T-cell (primary cell): ENCODE measurements at regions not wholly inside any gene's neighbourhood (a gene's known extent, or its start where the extent isn't known, plus 50 kb on each side); places are given as distances from the start of the nearest gene placed in this dataset.

Experiments used
- ATAC-seq, 4 experiments: fragments of 200-7000 bp in 3 of 4; fragments of 150-1000 bp in 1 of 4; cut with Tn5 transposase; replicated peaks in 1 of 4; 1 replicate in 3 of 4; 2 replicates in 1 of 4; pipeline ENCODE4 v1.10.0; 2021; ENCODE audit warnings: moderate library complexity in 3 of 4, mild to moderate bottlenecking in 2 of 4, moderate number of reproducible peaks in 1 of 4
- CTCF ChIA-PET, 2 donors: fragments of 300-600 bp; sonication (Branson Sonifier 250); formaldehyde crosslinking; loops; one replicate each; lab custom pipeline; 2022; ENCODE audit warnings: antibody characterized with exemption in 2 of 2; lab: Charles Lee
- POLR2A ChIA-PET, 2 donors: fragments of 300-600 bp; sonication (Branson Sonifier 250); formaldehyde crosslinking; loops; one replicate each; lab custom pipeline; 2022; ENCODE audit warnings: antibody characterized with exemption in 2 of 2; lab: Charles Lee
- DNase-seq, 35 experiments: peaks; one replicate each; pipeline versions ENCODE4 v3.0.0 to v3.0.0-alpha.2; 2013 to 2023
- H3K27ac ChIP-seq: one replicate; pipeline ENCODE4 v1.5.1; 2013; ENCODE audit warnings: low read length
- H3K27me3 ChIP-seq, 2 experiments: replicated peaks in 1 of 2; 1 replicate in 1 of 2; 2 replicates in 1 of 2; pipeline versions ENCODE4 v1.6.1 to v1.7.0; 2013; ENCODE audit warnings: low read length in 1 of 2, mixed read lengths in 1 of 2; ENCODE audit not compliant: control insufficient read depth in 2 of 2, insufficient read depth in 2 of 2; ENCODE audit errors: extremely low read depth in 1 of 2
- H3K36me3 ChIP-seq, 2 donors: 1 replicate in 1 of 2; 2 replicates in 1 of 2; pipeline versions ENCODE4 v1.6.1 to v1.7.0; 2013; ENCODE audit warnings: low read length in 1 of 2; ENCODE audit not compliant: control insufficient read depth in 2 of 2, insufficient read depth in 1 of 2; ENCODE audit errors: extremely low read depth in 1 of 2
- H3K4me1 ChIP-seq, 2 experiments: 1 replicate in 1 of 2; 2 replicates in 1 of 2; pipeline versions ENCODE4 v1.6.1 to v1.7.0; 2013; ENCODE audit warnings: low read length in 2 of 2, mixed read lengths in 1 of 2; ENCODE audit not compliant: insufficient read depth in 2 of 2, control insufficient read depth in 1 of 2; ENCODE audit errors: extremely low read depth in 1 of 2
- H3K4me3 ChIP-seq, 2 donors: 1 replicate in 1 of 2; 2 replicates in 1 of 2; pipeline versions ENCODE4 v1.5.1 to v1.7.0; 2013; ENCODE audit warnings: mild to moderate bottlenecking in 2 of 2, low read length in 1 of 2, moderate library complexity in 1 of 2; ENCODE audit not compliant: control insufficient read depth in 1 of 2; ENCODE audit errors: extremely low read depth in 1 of 2
- H3K9me3 ChIP-seq: 2 replicates; pipeline ENCODE4 v1.7.0; 2013
- H3K27ac Mint-ChIP-seq, 2 donors: one replicate each; pipeline ENCODE4 v1.8.0; 2020 to 2021; ENCODE audit warnings: mild to moderate bottlenecking in 2 of 2, mixed read lengths in 2 of 2
- H3K27me3 Mint-ChIP-seq, 2 donors: one replicate each; pipeline ENCODE4 v1.8.0; 2021 to 2022; ENCODE audit warnings: mixed read lengths in 2 of 2
- H3K36me3 Mint-ChIP-seq: one replicate; pipeline ENCODE4 v1.8.0; 2021; ENCODE audit warnings: mixed read lengths
- H3K4me1 Mint-ChIP-seq, 3 donors: one replicate each; pipeline ENCODE4 v1.8.0; 2020 to 2022; ENCODE audit warnings: mixed read lengths in 3 of 3, mild to moderate bottlenecking in 1 of 3
- H3K4me3 Mint-ChIP-seq, 3 donors: one replicate each; pipeline ENCODE4 v1.8.0; 2020 to 2022; ENCODE audit warnings: mild to moderate bottlenecking in 3 of 3, mixed read lengths in 3 of 3, moderate library complexity in 3 of 3
- H3K9me3 Mint-ChIP-seq, 3 donors: one replicate each; pipeline ENCODE4 v1.8.0; 2020 to 2022; ENCODE audit warnings: mixed read lengths in 3 of 3
- WGBS: methylation state at CpG from one replicate; pipeline ENCODE4 v1.1.5; 2013; ENCODE audit warnings: missing lambda C conversion rate; ENCODE audit not compliant: insufficient coverage; 5-methylcytosine and 5-hydroxymethylcytosine counted together

DNA sequence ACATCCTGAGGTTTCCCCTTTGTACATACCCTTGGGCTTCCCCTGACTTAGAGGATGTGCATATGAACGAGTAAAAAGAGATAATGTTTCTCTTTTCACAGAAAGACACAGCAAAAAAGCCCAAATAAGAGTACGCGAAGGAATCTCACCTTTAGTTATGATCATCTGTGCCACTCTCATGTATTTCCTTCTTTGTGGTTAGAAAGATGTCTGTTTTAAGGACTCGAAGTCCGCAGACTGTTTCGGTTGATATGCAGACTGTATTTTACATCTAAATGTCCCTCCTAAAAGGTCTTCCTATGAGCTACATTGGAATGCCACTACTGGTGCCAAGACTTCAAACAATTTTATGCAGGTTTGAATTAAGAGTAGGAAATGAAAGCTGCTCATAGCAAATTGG lies 102.3 kb upstream of the GOT2 start:
- H3K4me1 Mint-ChIP-seq, result peaks cover 2 to 4% (median 4%) of the 10 kb centered on the region in 3 donors
- ATAC-seq, result no peak

GRCh38 chr16:58832386-58832895 lies 98.3 kb upstream of the GOT2 start:
- ATAC-seq, result no peak
- H3K27ac Mint-ChIP-seq, result no peak overlapping the region

More for the DNA sequence above, 102.3 kb upstream of the GOT2 start:
- no peak overlapping the region for H3K4me3 ChIP-seq
- no peaks in the 10 kb centered on the region for H3K4me1 ChIP-seq
- H3K36me3 ChIP-seq, result no peaks in the 10 kb centered on the region
- ChIA-PET CTCF (no interaction called here), POLR2A (no interaction called here)
- H3K27me3 ChIP-seq, result peaks cover 0 to 5% of the 10 kb centered on the region in 2 experiments
- H3K36me3 Mint-ChIP-seq, result no peaks in the 10 kb centered on the region
- H3K9me3 ChIP-seq, result no peaks in the 10 kb centered on the region
- no peaks in the 10 kb centered on the region for H3K9me3 Mint-ChIP-seq
- H3K27ac Mint-ChIP-seq, result no peak overlapping the region
- no peak overlapping the region for H3K27ac ChIP-seq
- no CpG with 5 or more reads among the region's 6 CpGs for WGBS
- H3K27me3 Mint-ChIP-seq, result peaks cover 19 to 21% of the 10 kb centered on the region in 2 donors
- H3K4me3 Mint-ChIP-seq, result no peak overlapping the region
- no peak for DNase-seq

DNA sequence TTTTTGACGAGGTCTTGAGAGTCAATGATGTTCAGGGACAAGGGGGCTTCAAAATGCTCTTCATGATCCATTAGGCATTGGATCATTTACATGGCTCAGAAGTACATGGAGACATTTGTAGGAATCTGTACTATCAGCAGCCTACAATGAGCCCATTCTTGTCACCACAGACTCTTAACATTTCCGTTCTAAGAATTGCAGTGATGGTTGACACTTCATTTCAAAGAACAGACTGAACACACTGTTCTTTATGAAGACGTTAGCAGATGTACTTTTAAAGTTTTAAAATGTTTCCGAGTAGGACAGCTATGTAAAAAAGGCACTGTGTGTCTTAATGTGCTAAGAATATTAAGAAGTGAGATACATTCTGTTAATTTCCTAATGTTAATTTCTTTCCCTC lies 97.3 kb upstream of the GOT2 start:
- CTCF ChIA-PET, result no interaction called here
- Histone ChIP-seq H3K4me3 (no peak overlapping the region), H3K9me3 (no peaks in the 10 kb centered on the region), H3K27me3 (peaks cover 0 to 5% of the 10 kb centered on the region in 2 experiments), H3K4me1 (no peaks in the 10 kb centered on the region), H3K27ac (no peak overlapping the region), H3K36me3 (no peaks in the 10 kb centered on the region)
- Mint-ChIP-seq H3K9me3 (no peaks in the 10 kb centered on the region), H3K36me3 (no peaks in the 10 kb centered on the region), H3K4me1 (no peaks in the 10 kb centered on the region), H3K27ac (no peak overlapping the region), H3K27me3 (peaks cover 17 to 21% of the 10 kb centered on the region in 2 donors), H3K4me3 (no peak overlapping the region)
- 80% methylated on average over 1 of the region's 4 CpGs for WGBS
- POLR2A ChIA-PET, result no interaction called here
- DNase-seq (no peak), ATAC-seq (no peak)

More at GRCh38 chr16:58832386-58832895, 98.3 kb upstream of the GOT2 start:
- no peaks in the 10 kb centered on the region for H3K9me3 Mint-ChIP-seq
- no peak overlapping the region for H3K4me3 Mint-ChIP-seq
- peaks cover 17 to 21% of the 10 kb centered on the region in 2 donors for H3K27me3 Mint-ChIP-seq
- Histone ChIP-seq H3K9me3 (no peaks in the 10 kb centered on the region), H3K4me1 (no peaks in the 10 kb centered on the region), H3K36me3 (no peaks in the 10 kb centered on the region), H3K27me3 (peaks cover 0 to 5% of the 10 kb centered on the region in 2 experiments), H3K27ac (no peak overlapping the region), H3K4me3 (no peak overlapping the region)
- peaks cover 2 to 4% (median 4%) of the 10 kb centered on the region in 3 donors for H3K4me1 Mint-ChIP-seq
- DNase-seq, result no peak
- WGBS, result no CpG with 5 or more reads among the region's 2 CpGs
- ChIA-PET CTCF (no interaction called here), POLR2A (no interaction called here)
- no peaks in the 10 kb centered on the region for H3K36me3 Mint-ChIP-seq

DNA sequence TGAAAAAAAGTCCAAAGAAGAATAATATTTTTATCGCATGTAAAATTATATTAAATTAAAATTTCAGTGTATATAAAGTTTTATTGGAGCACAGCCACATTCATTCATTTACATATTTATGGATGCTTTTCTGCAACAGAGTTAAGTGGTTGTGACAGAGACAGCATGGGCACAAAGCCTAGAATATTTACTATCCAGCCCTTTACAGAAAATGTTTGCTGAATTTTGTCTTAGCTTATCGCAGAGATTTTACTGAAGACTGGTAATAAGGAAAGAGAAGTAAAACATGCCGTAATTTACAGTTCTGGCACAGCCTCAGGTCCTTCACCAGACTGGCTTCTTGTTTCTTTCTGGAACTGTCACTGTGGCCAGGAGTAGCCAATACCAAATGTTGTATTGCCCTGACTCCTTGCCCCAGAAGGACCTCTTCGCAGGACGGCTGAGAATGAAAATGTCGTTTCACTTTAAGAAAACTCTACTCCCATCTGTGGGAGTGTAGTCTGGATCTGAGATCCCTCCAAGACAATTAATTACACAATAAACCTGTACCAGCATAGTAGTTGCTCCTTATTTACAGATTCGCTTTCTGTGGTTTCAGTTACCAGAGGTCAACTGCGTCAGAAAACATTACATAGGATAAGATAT lies 94.9 kb upstream of the GOT2 start:
- WGBS, result 100% methylated on average over 2 of the region's 8 CpGs
- CTCF ChIA-PET, result interaction anchor here in 1 of 2 donors (0.5 kb wide), 1 partner anchor 11 kb away, joined by 4 read pairs; no protein-coding TSS in a partner anchor
- Mint-ChIP-seq H3K36me3 (no peaks in the 10 kb centered on the region), H3K4me1 (no peaks in the 10 kb centered on the region), H3K27me3 (peaks cover 10 to 19% of the 10 kb centered on the region in 2 donors), H3K27ac (no peak overlapping the region), H3K4me3 (no peak overlapping the region), H3K9me3 (peaks cover 0 to 6% (median 6%) of the 10 kb centered on the region in 3 donors)
- ATAC-seq (no peak), DNase-seq (no peak)
- H3K27me3 ChIP-seq, result peaks cover 0 to 3% of the 10 kb centered on the region in 2 experiments
- H3K27ac ChIP-seq, result no peak overlapping the region
- no peak overlapping the region for H3K4me3 ChIP-seq
- H3K4me1 ChIP-seq, result no peaks in the 10 kb centered on the region
- H3K9me3 ChIP-seq, result no peaks in the 10 kb centered on the region
- POLR2A ChIA-PET, result no interaction called here
- H3K36me3 ChIP-seq, result no peaks in the 10 kb centered on the region

DNA sequence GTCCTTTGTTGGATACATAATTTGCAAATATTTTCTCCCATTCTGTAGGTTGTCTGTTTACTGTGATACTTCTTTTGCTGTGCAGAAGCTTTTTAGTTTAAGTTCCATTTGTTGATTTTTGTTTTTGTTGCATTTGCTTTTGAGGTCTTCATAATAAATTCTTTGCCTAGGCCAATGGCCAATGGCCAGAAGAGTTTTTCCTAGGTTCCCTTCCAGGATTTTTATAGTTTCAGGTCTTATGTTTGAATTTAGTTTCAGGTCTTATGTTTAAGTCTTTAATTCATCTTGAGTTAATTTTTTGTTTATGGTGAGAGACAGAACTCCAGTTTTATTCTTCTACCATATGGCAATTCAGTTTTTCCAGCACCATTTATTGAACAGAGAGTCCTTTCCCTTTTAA lies 90.1 kb upstream of the GOT2 start:
- H3K9me3 Mint-ChIP-seq, result peaks cover 2 to 14% (median 7%) of the 10 kb centered on the region in 3 donors
- no peak overlapping the region for H3K27ac Mint-ChIP-seq
- ChIA-PET POLR2A (no interaction called here), CTCF (interaction anchor here in 1 of 2 donors (0.9 kb wide), 1 partner anchor 15 kb away, joined by 3 read pairs; no protein-coding TSS in a partner anchor)
- no peaks in the 10 kb centered on the region for H3K4me1 ChIP-seq
- H3K4me3 ChIP-seq, result no peak overlapping the region
- ATAC-seq (no peak), DNase-seq (no peak)
- no peaks in the 10 kb centered on the region for H3K9me3 ChIP-seq
- H3K4me3 Mint-ChIP-seq, result no peak overlapping the region
- no peak overlapping the region for H3K27ac ChIP-seq
- no peaks in the 10 kb centered on the region for H3K27me3 ChIP-seq
- H3K36me3 ChIP-seq, result no peaks in the 10 kb centered on the region
- H3K4me1 Mint-ChIP-seq, result no peaks in the 10 kb centered on the region
- no peaks in the 10 kb centered on the region for H3K36me3 Mint-ChIP-seq
- peaks cover 0 to 10% of the 10 kb centered on the region in 2 donors for H3K27me3 Mint-ChIP-seq

GRCh38 chr16:58821886-58822285 lies 87.8 kb upstream of the GOT2 start:
- Mint-ChIP-seq H3K27ac (no peak overlapping the region), H3K27me3 (peaks cover 4 to 12% of the 10 kb centered on the region in 2 donors), H3K36me3 (no peaks in the 10 kb centered on the region), H3K4me3 (no peak overlapping the region), H3K4me1 (no peaks in the 10 kb centered on the region), H3K9me3 (peaks cover 2 to 14% (median 7%) of the 10 kb centered on the region in 3 donors)
- no peaks in the 10 kb centered on the region for H3K4me1 ChIP-seq
- ChIA-PET CTCF (no interaction called here), POLR2A (no interaction called here)
- no peaks in the 10 kb centered on the region for H3K27me3 ChIP-seq
- no peak overlapping the region for H3K4me3 ChIP-seq
- no peak overlapping the region for H3K27ac ChIP-seq
- H3K9me3 ChIP-seq, result no peaks in the 10 kb centered on the region
- DNase-seq, result no peak
- no peaks in the 10 kb centered on the region for H3K36me3 ChIP-seq
- no peak for ATAC-seq
